ENCODE measurements at regions not wholly inside any gene's neighbourhood (a gene's known extent, or its start where the extent isn't known, plus 50 kb on each side); places are given as distances from the start of the nearest gene placed in this dataset.

DNA sequence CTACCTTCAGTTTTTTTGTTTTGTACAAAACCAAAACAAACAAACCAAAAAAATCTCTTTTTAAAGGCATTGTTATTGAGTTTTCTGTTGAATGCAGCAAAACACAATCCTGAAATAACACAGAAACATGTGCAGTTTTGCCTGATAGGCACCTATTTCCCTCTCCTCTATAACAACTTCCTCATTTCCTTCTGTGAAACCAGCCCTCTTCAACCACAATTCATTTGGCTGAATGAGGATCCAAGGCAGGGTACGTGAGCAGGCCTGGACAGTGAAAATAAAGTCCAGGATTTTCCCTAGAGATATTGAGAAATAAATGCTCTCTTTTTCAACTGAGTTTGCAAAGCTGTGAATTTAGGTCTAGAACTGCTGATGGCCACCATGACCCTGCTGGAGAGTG lies 134.8 kb upstream of the LARP1 start:
- no peaks in the 10 kb centered on the region for H3K36me3 ChIP-seq (ENCODE audit: insufficient read depth, low read length)
- H3K4me1 ChIP-seq (ENCODE audit: insufficient read depth, low read length), result no peaks in the 10 kb centered on the region
- no peaks in the 10 kb centered on the region for H3K9me3 ChIP-seq (ENCODE audit: control insufficient read depth, insufficient read depth, low read length)
- H3K9ac ChIP-seq (ENCODE audit: low read depth, low read length), result no peak overlapping the region

GRCh38 chr5:154618696-154619095 lies 136.5 kb upstream of the LARP1 start:
- Histone ChIP-seq H3K36me3 (ENCODE audit: insufficient read depth, low read length) (no peaks in the 10 kb centered on the region), H3K9me3 (ENCODE audit: control insufficient read depth, insufficient read depth, low read length) (no peaks in the 10 kb centered on the region), H3K9ac (ENCODE audit: low read depth, low read length) (no peak overlapping the region), H3K4me1 (ENCODE audit: insufficient read depth, low read length) (no peaks in the 10 kb centered on the region)

- Histone ChIP-seq H3K36me3 (ENCODE audit: insufficient read depth, low read length) (no peaks in the 10 kb centered on the region), H3K4me1 (ENCODE audit: insufficient read depth, low read length) (no peaks in the 10 kb centered on the region), H3K9ac (ENCODE audit: low read depth, low read length) (no peak overlapping the region), H3K9me3 (ENCODE audit: control insufficient read depth, insufficient read depth, low read length) (no peaks in the 10 kb centered on the region)
Measured at GRCh38 chr5:154614595-154614994, 136.6 kb upstream of the HAND1 start.

- Histone ChIP-seq H3K9me3 (ENCODE audit: control insufficient read depth, insufficient read depth, low read length) (no peaks in the 10 kb centered on the region), H3K36me3 (ENCODE audit: insufficient read depth, low read length) (no peaks in the 10 kb centered on the region), H3K4me1 (ENCODE audit: insufficient read depth, low read length) (peaks cover 4% of the 10 kb centered on the region; the same call in 1 of the 2 replicates), H3K9ac (ENCODE audit: low read depth, low read length) (no peak overlapping the region)
Measured at GRCh38 chr5:154614125-154614524, 136.1 kb upstream of the HAND1 start.

- Histone ChIP-seq H3K9me3 (ENCODE audit: control insufficient read depth, insufficient read depth, low read length) (no peaks in the 10 kb centered on the region), H3K4me1 (ENCODE audit: insufficient read depth, low read length) (peaks cover 17% of the 10 kb centered on the region), H3K9ac (ENCODE audit: low read depth, low read length) (no peak overlapping the region), H3K36me3 (ENCODE audit: insufficient read depth, low read length) (no peaks in the 10 kb centered on the region)
Measured at GRCh38 chr5:154612666-154613065, 134.6 kb upstream of the HAND1 start.

DNA sequence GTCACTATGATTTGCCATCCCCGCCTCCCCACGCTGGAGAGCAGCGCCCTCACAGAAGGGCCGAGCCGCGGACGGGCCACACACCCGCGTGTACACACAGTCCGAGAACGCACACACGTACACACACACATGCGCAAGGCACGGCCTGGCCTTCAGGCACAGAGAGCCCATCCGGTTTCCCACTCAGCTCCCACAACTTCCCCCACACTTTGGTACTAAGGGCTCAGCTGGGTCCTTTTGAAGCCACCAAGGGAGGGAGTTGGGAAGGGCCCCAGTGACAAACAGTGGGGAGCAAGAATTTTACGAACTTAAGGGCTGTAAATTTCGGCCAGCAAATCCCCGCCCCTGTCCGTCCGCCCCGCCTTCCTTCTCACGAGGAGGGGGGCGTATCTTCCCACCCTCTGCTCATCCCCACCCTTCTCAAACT lies 133.3 kb upstream of the HAND1 start:
- no peaks in the 10 kb centered on the region for H3K9me3 ChIP-seq (ENCODE audit: control insufficient read depth, insufficient read depth, low read length)
- peaks cover 25% of the 10 kb centered on the region for H3K4me1 ChIP-seq (ENCODE audit: insufficient read depth, low read length)
- H3K36me3 ChIP-seq (ENCODE audit: insufficient read depth, low read length), result no peaks in the 10 kb centered on the region
- H3K9ac ChIP-seq (ENCODE audit: low read depth, low read length), result peak overlapping the region; percentile 37; the same call in 1 of the 2 replicates

DNA sequence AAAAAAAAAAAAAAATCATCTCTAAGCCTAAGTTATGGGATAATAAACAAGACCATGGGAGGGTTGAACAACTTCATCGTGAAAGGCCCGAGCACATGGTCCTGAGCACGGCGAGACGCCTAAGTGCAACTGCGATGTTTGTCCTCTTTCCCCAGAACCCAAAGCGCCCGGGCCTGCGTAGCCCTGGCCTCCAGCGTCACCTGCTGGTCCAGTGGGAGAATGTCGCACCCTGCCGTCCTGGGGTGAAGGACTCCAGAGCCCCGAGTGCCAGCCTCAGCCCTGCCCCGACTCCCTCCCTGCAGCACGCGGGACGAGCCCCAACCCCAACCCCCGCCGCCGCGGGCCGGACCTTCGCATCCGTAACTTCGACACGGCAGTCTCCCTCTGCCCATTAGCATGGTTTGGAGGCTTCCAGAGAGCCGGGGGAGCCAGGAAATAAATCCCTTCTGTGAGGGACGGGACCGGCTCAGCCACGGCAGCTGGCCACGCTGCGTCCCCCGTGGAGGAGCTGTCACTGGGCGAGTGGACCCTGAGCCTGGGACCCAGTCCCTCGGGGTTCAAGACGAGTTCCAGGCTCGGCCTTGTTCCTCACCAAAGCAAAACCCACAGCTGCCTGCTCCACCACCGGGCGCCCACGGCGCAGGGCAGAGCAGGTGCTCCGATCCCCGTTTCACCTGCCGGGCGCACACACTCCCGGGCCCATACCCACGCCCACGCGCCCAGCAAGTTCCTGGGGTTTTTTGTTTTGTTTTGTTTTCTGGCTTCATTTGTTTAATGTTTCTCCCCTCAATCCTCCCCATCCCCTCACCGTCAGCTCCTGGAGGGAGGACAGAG lies 132.5 kb upstream of the HAND1 start:
- Histone ChIP-seq H3K9me3 (ENCODE audit: control insufficient read depth, insufficient read depth, low read length) (no peaks in the 10 kb centered on the region), H3K36me3 (ENCODE audit: insufficient read depth, low read length) (no peaks in the 10 kb centered on the region), H3K9ac (ENCODE audit: low read depth, low read length) (peak overlapping the region; percentile 37; the same call in 1 of the 2 replicates), H3K4me1 (ENCODE audit: insufficient read depth, low read length) (peaks cover 33% of the 10 kb centered on the region)

DNA sequence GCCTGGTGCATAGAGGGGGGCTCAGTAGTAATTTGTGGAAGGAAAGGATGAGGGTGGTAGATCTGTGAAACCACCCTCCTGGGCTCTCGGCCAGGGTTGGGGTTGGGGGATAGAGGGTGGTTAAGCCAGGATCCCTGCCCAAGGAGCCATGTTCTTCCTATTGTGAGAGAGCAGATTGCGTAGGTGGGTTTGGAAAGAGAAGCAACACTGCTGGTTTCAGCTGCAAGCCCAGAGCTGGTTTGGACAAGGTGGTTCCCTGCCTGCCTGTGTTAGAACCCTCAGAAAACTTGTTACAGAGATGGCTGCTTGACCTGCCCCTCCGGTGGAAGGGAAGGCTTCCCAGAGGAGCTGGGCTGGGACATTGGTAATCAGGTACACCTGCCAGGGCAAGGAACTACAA lies 131.2 kb upstream of the HAND1 start:
- no peak overlapping the region for H3K9ac ChIP-seq (ENCODE audit: low read depth, low read length)
- H3K4me1 ChIP-seq (ENCODE audit: insufficient read depth, low read length), result peaks cover 34% of the 10 kb centered on the region
- H3K36me3 ChIP-seq (ENCODE audit: insufficient read depth, low read length), result no peaks in the 10 kb centered on the region
- H3K9me3 ChIP-seq (ENCODE audit: control insufficient read depth, insufficient read depth, low read length), result no peaks in the 10 kb centered on the region

GRCh38 chr5:154608531-154609011 lies 130.5 kb upstream of the HAND1 start:
- Histone ChIP-seq H3K4me1 (ENCODE audit: insufficient read depth, low read length) (peaks cover 34% of the 10 kb centered on the region), H3K36me3 (ENCODE audit: insufficient read depth, low read length) (no peaks in the 10 kb centered on the region), H3K9me3 (ENCODE audit: control insufficient read depth, insufficient read depth, low read length) (no peaks in the 10 kb centered on the region), H3K9ac (ENCODE audit: low read depth, low read length) (no peak overlapping the region)

GRCh38 chr5:154607746-154608145 lies 129.7 kb upstream of the HAND1 start:
- Histone ChIP-seq H3K9ac (ENCODE audit: low read depth, low read length) (no peak overlapping the region), H3K9me3 (ENCODE audit: control insufficient read depth, insufficient read depth, low read length) (no peaks in the 10 kb centered on the region), H3K36me3 (ENCODE audit: insufficient read depth, low read length) (no peaks in the 10 kb centered on the region), H3K4me1 (ENCODE audit: insufficient read depth, low read length) (peaks cover 34% of the 10 kb centered on the region)

DNA sequence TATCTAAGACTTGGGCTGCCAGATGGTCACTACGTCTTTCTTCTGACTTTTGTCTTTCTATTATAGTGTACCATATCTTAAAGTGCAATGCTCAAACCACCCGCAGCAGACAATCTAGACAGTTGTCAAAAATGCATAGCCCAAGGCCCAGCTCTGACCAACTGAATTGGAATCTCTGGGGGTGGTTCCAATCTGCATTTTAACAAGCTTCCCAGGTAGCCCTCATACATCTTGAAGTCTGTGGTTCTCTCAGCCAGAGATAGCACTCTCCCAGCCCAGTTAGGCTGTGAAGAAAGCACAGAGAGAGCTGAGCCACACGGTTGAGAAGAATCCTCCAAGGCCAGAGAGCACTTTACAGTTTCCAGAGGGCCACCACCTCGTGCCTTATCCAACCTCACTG lies 128.2 kb upstream of the HAND1 start:
- Histone ChIP-seq H3K9ac (ENCODE audit: low read depth, low read length) (no peak overlapping the region), H3K4me1 (ENCODE audit: insufficient read depth, low read length) (peaks cover 34% of the 10 kb centered on the region)

DNA sequence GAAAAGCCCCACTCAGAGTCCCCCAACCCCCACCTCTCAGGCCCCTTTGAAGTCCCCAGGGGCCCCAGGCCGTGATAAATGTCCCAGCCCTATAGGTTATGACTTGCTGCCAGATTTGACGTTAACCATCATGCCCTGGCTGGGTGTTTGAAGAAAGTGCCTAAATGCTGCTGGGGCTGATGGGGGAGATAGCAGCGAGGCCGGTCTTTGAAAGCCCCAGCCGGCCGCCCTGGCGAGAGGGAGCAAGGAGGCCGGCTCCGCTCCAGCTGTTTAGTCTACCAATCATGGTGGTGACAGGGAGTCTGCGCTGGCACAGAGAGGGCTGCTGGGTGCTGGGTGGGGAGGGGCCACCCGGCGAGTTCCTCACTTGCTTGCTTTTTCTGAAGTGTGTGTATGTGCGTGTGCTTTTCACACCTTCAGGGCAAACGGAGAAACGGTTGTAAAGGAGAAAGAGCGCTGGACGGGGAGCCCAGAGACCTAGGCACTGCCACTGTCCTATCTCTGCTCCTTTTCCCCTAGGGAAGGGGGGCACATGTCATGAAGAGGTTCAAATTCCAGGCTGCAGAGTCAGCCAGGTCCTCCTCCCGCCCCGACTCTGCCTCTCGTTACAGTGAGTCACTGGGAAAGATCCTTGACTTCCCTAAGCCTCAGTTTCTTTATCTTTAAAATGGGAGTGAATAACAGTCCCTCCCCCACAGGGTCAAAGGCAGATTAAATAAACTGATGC lies 126.1 kb upstream of the HAND1 start:
- peak overlapping the region; percentile 18; the same call in 1 of the 2 replicates for H3K9ac ChIP-seq (ENCODE audit: low read depth, low read length)
- no peaks in the 10 kb centered on the region for H3K36me3 ChIP-seq (ENCODE audit: insufficient read depth, low read length)
- peaks cover 31% of the 10 kb centered on the region for H3K4me1 ChIP-seq (ENCODE audit: insufficient read depth, low read length)
- no peaks in the 10 kb centered on the region; the same call in 1 of the 2 replicates for H3K9me3 ChIP-seq (ENCODE audit: control insufficient read depth, insufficient read depth, low read length)

More for the DNA sequence above, 128.2 kb upstream of the HAND1 start:
- Histone ChIP-seq H3K36me3 (ENCODE audit: insufficient read depth, low read length) (no peaks in the 10 kb centered on the region), H3K9me3 (ENCODE audit: control insufficient read depth, insufficient read depth, low read length) (no peaks in the 10 kb centered on the region)

DNA sequence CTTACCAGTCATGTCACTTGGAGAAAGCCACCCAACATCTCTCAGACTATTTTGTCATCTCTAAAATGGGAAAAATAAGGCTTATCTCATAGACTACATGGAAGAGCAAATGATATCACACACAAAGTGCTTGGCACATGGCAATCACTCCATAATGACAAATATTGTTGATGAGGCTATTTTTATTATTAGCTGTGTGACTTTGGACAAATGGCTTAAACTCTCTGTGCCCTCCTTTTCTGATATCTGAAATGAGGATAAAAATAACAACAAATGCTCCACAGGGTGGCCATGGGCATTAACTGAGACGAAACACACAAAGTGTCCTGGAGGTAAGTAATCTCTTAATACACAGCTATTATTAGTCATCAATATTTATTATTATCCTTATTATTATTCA lies 125.5 kb upstream of the HAND1 start:
- peak overlapping the region; percentile 18; the same call in 1 of the 2 replicates for H3K9ac ChIP-seq (ENCODE audit: low read depth, low read length)
- H3K4me1 ChIP-seq (ENCODE audit: insufficient read depth, low read length), result peaks cover 24% of the 10 kb centered on the region
- H3K36me3 ChIP-seq (ENCODE audit: insufficient read depth, low read length), result no peaks in the 10 kb centered on the region
- H3K9me3 ChIP-seq (ENCODE audit: control insufficient read depth, insufficient read depth, low read length), result no peaks in the 10 kb centered on the region; the same call in 1 of the 2 replicates

DNA sequence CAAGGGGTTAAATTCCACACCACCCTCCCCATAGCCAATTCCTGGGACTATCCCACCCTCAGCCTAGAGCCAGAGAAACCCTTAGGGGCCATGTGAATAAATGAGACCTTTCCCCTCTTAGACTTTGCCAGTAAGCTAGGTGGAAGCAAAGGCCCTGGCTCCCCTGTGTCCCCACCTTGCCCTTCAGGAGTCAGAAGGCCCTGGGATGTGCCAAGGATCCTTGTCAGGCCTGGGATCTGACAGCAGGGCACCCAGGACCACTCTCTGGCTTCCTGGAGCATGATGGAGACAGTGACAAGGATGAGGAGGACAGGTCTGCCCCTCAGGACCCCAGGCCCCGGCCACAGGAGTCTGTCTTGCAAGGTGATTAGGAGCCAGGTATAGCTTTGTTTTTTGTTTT lies 125.0 kb upstream of the HAND1 start:
- H3K36me3 ChIP-seq (ENCODE audit: insufficient read depth, low read length), result no peaks in the 10 kb centered on the region
- no peaks in the 10 kb centered on the region; the same call in 1 of the 2 replicates for H3K9me3 ChIP-seq (ENCODE audit: control insufficient read depth, insufficient read depth, low read length)
- H3K9ac ChIP-seq (ENCODE audit: low read depth, low read length), result no peak overlapping the region
- H3K4me1 ChIP-seq (ENCODE audit: insufficient read depth, low read length), result peaks cover 20% of the 10 kb centered on the region

Measured in ES-I3 (cell line).